Activated CD4-positive, alpha-beta T cell treated with anti-CD3 and anti-CD28 coated beads, Interleukin-2, amount 10 ng/mL, durations not matched to agents 7 days and 5 days (primary cell): ENCODE measurements at regions not wholly inside any gene's neighbourhood (a gene's known extent, or its start where the extent isn't known, plus 50 kb on each side); places are given as distances from the start of the nearest gene placed in this dataset.

ENCODE experiments used
- CTCF ChIA-PET: fragments of 350-600 bp; sonication (Branson Sonifier 250); formaldehyde crosslinking; loops from one replicate; lab custom pipeline; 2021; ENCODE audit warnings: antibody characterized with exemption; lab: Charles Lee
- POLR2A ChIA-PET: fragments of 350-600 bp; sonication (Branson Sonifier 250); formaldehyde crosslinking; loops from one replicate; lab custom pipeline; 2021; ENCODE audit warnings: antibody characterized with exemption; lab: Charles Lee
- DNase-seq: peaks from one replicate; pipeline ENCODE4 v3.0.0-alpha.2; 2020
- H3K27ac Mint-ChIP-seq: one replicate; pipeline ENCODE4 v1.8.0; 2021; ENCODE audit warnings: mild to moderate bottlenecking, moderate library complexity, mixed read lengths
- H3K27me3 Mint-ChIP-seq: one replicate; pipeline ENCODE4 v1.8.0; 2021; ENCODE audit warnings: mixed read lengths
- H3K36me3 Mint-ChIP-seq: one replicate; pipeline ENCODE4 v1.8.0; 2021; ENCODE audit warnings: low read depth, mixed read lengths
- H3K4me1 Mint-ChIP-seq: one replicate; pipeline ENCODE4 v1.8.0; 2021; ENCODE audit warnings: mixed read lengths
- H3K4me3 Mint-ChIP-seq: one replicate; pipeline ENCODE4 v1.8.0; 2021; ENCODE audit warnings: mild to moderate bottlenecking, moderate library complexity, mixed read lengths
- H3K9me3 Mint-ChIP-seq: one replicate; pipeline ENCODE4 v1.8.0; 2021; ENCODE audit warnings: mixed read lengths

DNA sequence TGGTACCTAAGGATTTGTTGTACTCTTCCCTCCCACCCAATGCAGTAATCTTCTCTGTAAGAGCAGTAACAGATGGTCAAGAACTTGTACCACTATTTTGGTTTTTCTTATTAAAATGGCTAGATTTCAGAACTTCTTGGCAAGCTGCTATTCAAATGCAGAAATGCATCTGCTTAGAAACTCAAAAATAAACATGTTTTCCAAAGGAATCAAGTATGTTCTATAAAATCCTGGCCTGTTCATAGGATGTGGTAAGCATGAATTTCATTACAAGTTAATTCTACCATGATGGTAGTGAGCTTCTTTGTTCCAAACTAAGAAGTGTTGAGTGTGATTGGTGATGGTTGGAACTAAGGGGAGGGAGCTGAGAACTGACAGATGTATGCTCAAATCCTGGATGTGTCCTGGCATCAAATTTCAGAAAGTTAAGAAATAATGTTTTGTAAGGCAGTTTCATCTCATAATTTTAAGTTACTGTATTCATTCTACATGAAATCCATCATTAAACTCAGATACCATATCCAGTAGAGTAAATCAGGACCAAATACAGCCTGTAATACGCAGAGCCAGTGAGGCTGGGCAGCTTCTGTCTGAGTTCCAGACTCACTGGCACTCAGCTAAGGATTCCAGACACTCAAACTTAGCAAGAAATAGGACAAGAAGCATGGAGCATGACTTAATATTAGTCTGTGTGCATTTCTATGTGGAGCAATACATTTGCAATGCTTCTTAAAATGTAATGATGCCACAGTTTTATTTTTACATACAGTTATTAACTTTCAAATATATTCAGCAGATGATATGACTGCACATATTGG is 119.6 kb downstream of the TES start:
- no peak for DNase-seq
- Mint-ChIP-seq H3K36me3 (no peaks in the 10 kb centered on the region), H3K4me1 (no peaks in the 10 kb centered on the region), H3K9me3 (no peaks in the 10 kb centered on the region), H3K27me3 (peaks cover 14% of the 10 kb centered on the region), H3K4me3 (no peak overlapping the region), H3K27ac (no peak overlapping the region)
- ChIA-PET POLR2A (no interaction called here), CTCF (no interaction called here)

DNA sequence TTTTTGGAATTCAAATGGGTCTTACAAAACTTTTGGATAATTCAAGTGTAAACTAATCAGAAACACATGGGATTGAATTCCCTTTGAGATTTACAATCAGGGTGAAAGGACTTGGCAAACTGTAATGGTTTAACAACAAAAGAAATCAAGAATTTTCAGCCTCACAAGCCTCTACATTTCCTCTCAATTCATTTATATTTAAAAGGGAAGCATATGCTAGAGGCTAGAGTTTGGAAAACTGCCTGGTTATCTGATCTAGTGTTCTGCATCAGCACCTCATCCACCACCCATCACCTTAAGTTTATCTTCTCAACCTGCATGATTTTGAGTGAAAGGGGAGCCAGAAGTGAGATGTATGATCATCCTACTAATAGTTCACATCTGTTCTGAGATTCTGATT is 120.7 kb downstream of the TES start:
- POLR2A ChIA-PET, result no interaction called here
- Mint-ChIP-seq H3K4me3 (no peak overlapping the region), H3K9me3 (no peaks in the 10 kb centered on the region), H3K36me3 (no peaks in the 10 kb centered on the region), H3K27ac (no peak overlapping the region), H3K4me1 (no peaks in the 10 kb centered on the region), H3K27me3 (peaks cover 11% of the 10 kb centered on the region)
- CTCF ChIA-PET, result no interaction called here
- no peak for DNase-seq

DNA sequence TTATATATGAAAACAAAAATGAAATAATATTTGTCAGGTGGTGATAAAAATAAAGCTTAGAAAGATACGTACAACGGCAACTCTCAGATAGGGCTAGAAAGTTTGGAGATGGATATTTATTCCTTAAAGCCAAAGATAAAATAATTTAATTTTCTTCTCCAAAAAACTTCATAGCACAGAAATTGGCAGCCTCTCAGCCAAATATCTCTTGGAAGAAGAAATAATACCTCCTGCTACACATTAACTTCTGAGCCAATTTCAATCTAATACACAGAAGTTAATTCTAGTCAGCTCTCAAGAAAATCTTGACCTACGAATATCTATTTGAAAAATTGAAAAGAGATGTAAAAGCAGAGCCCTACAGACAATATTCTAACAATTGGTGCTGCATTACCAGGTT is 122.4 kb downstream of the TES start:
- H3K4me1 Mint-ChIP-seq, result no peaks in the 10 kb centered on the region
- no peaks in the 10 kb centered on the region for H3K9me3 Mint-ChIP-seq
- POLR2A ChIA-PET, result no interaction called here
- peaks cover 11% of the 10 kb centered on the region for H3K27me3 Mint-ChIP-seq
- no peak overlapping the region for H3K4me3 Mint-ChIP-seq
- no peaks in the 10 kb centered on the region for H3K36me3 Mint-ChIP-seq
- H3K27ac Mint-ChIP-seq, result no peak overlapping the region
- DNase-seq, result no peak
- CTCF ChIA-PET, result interaction anchor here (0.6 kb wide), 1 partner anchor 106 kb away, joined by 3 read pairs; no protein-coding TSS in a partner anchor

DNA sequence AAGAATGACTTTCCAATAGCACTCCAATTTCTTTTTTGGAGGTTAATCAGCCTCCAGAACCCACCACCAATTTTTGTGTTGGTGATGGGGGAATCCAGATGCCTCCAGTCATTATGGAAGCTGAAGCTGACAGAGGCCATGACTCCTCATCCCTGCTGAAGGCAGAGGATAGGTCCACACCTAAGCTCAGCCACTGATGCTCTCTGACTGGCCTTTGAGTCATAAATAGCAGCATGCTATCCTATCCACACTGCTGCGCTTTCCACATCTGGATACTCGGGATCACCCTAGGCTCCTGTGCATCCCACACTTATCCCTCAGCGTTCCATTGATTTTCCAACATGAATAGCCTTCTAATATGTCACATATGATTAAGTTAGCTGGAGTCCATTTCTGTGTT is 124.2 kb downstream of the TES start:
- POLR2A ChIA-PET, result no interaction called here
- Mint-ChIP-seq H3K4me1 (no peaks in the 10 kb centered on the region), H3K4me3 (no peak overlapping the region), H3K36me3 (no peaks in the 10 kb centered on the region), H3K9me3 (no peaks in the 10 kb centered on the region), H3K27me3 (peaks cover 17% of the 10 kb centered on the region), H3K27ac (no peak overlapping the region)
- CTCF ChIA-PET, result interaction anchor here (0.5 kb wide), 1 partner anchor 412 kb away, joined by 3 read pairs; no protein-coding TSS in a partner anchor
- DNase-seq, result no peak

DNA sequence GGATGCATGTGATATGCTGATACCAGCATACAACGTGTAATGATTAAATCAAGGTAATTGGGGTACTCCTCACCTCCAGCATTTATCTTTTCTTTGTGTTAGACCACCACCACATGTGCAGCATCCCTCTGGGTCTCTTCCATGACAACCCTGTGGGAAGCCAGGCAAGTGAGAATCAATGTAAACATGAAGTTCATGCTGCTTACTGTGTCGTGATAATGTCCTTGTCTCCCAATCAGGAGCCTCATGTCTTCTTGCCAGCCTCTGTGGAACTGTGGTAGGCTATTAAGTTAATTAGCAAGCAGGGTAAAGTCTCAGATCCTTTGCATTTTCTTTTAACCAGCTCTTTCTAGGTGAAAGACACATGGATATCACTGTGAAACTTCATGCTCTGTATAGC is 126.7 kb downstream of the TES start:
- DNase-seq, result no peak
- Mint-ChIP-seq H3K4me3 (no peak overlapping the region), H3K9me3 (no peaks in the 10 kb centered on the region), H3K27ac (no peak overlapping the region), H3K36me3 (no peaks in the 10 kb centered on the region), H3K4me1 (peaks cover 3% of the 10 kb centered on the region), H3K27me3 (peaks cover 16% of the 10 kb centered on the region)
- ChIA-PET POLR2A (no interaction called here), CTCF (no interaction called here)

DNA sequence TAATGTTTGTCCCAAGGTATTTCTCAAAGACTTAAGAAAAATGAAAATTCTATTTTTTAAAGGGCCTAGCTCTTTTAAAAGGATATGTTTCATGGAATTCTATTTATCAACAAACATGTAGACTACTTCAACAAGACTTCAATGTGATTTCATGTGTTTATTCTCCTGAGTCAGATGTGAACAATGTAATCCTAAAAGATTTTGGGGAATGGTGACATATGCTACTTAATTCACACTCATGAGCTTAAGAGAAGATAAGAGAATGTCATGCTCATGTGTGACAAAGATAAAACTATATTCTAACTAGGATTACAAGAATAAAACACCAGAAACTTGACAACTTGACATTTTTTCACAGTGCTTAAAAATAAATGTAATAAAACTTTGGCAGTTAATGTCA is 127.5 kb downstream of the TES start:
- DNase-seq, result no peak
- no peak overlapping the region for H3K4me3 Mint-ChIP-seq
- H3K9me3 Mint-ChIP-seq, result no peaks in the 10 kb centered on the region
- CTCF ChIA-PET, result no interaction called here
- POLR2A ChIA-PET, result no interaction called here
- no peak overlapping the region for H3K27ac Mint-ChIP-seq
- H3K4me1 Mint-ChIP-seq, result peaks cover 3% of the 10 kb centered on the region
- H3K27me3 Mint-ChIP-seq, result peaks cover 18% of the 10 kb centered on the region
- H3K36me3 Mint-ChIP-seq, result no peaks in the 10 kb centered on the region

DNA sequence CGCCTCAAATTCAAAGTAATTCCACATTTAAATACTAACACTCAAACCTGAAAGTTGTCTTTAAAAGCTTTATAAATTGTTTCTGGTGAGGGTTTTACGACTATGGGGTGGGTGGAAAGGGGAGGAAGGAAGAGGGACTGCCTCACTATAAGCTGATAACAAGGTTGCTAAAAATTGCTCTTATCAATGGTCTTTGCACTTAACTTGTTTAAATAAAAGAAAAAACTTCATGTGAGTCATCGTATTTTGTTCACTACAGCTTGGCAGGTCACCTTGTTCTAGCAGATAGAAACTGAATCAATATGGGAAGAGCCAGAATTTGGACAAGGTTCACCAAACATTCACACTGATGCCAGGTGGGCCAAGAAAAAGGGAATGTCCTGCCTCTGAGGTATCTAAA is 129.2 kb downstream of the TES start:
- H3K4me3 Mint-ChIP-seq, result no peak overlapping the region
- H3K4me1 Mint-ChIP-seq, result peaks cover 3% of the 10 kb centered on the region
- no peaks in the 10 kb centered on the region for H3K9me3 Mint-ChIP-seq
- peaks cover 18% of the 10 kb centered on the region for H3K27me3 Mint-ChIP-seq
- CTCF ChIA-PET, result no interaction called here
- no peak for DNase-seq
- POLR2A ChIA-PET, result no interaction called here
- H3K27ac Mint-ChIP-seq, result no peak overlapping the region
- no peaks in the 10 kb centered on the region for H3K36me3 Mint-ChIP-seq

DNA sequence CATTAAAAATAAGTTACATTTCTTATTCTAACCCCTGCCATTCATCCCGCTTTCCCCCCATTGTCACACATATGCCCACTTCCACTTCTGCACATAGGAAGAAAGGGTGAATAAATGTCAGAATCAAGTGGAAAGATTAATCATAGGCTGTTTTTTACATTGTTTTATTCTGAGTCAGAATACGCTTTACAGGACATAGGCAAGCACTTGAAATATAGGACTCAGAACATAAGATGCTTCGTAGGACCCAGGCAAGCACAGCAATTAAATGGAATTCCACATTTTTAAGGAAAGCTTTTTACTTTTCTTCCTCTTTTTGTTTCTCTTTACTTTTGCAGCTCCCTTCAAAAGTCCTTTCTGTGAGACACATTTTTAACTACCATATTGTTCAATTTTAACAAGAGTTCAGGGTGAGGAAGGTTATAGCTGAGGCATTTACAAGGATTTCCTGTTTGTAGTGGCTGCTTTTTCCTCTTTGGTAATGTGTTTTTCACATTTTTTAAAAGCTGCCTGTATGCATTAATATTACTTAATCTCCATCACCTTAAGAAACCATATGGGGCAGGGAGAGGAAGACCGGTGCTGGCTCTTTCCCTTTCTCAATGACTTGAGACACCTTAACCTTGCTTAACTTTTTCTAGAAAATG is 130.0 kb downstream of the TES start:
- no peak for DNase-seq
- Mint-ChIP-seq H3K4me1 (peaks cover 3% of the 10 kb centered on the region), H3K27ac (no peak overlapping the region), H3K27me3 (peaks cover 20% of the 10 kb centered on the region), H3K36me3 (no peaks in the 10 kb centered on the region), H3K9me3 (no peaks in the 10 kb centered on the region), H3K4me3 (no peak overlapping the region)
- ChIA-PET CTCF (no interaction called here), POLR2A (no interaction called here)

DNA sequence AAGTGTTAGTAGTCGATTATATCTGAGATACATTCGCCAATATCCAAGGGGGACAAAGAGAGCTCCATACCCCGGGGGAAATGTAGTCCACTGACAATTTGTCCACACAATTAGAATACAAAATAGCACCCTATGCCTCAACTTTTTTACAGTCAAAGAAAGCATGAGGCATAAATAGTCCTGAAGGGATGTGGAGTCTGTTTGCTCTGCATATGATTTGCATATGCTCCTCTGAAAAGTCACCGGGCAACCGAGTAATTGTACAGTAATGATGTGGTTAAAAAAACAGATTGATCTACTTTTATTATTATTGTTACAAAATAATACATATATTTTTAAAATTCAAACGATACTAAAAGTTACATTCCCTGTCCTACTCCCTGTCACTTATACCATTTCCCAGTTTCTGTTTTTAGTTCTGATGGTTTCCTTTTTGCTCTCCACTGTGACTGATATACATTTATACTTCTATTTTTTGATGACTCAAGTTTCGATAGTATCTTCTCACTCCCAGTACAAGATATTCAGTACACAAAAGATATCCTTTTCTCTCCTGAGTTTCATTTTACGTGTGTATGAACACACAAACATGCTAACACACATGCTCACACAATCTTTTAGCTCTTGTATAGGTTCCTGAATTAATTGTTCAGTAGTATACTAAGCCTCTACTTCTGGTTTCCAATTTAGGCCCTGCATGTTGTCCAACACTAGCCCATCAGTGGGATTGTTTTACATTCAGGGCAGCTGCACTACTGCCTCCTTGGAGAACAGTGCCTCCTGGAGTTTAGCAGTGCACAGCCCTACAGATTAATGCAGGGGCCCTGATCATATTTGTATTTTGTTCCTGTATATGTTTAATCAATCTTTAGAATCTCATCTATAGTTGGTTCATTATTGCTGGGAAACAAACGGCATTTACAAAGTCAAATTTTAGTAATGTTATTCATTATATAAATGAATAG is 130.9 kb downstream of the TES start:
- H3K9me3 Mint-ChIP-seq, result no peaks in the 10 kb centered on the region
- H3K4me3 Mint-ChIP-seq, result no peak overlapping the region
- peaks cover 20% of the 10 kb centered on the region for H3K27me3 Mint-ChIP-seq
- no peak overlapping the region for H3K27ac Mint-ChIP-seq
- DNase-seq, result no peak
- H3K4me1 Mint-ChIP-seq, result peaks cover 3% of the 10 kb centered on the region
- POLR2A ChIA-PET, result no interaction called here
- H3K36me3 Mint-ChIP-seq, result no peaks in the 10 kb centered on the region
- CTCF ChIA-PET, result no interaction called here

DNA sequence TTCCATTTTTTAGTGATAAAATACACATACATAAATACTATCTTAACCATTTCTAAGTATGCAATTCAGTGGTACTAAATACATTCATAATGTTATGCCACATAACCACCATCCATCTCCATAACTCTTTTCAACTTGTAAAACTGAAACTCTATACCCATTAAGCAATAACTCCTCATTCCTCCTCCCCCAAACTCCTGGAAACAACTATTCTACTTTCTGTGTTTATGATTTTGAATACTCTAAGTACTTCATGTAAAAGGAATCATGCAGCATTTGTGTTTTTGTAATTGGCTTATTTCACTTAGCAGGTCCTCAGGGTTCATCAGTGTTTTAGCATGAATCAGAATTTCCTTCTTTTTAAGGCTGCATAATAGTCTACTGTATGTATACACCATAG is 131.8 kb downstream of the TES start:
- H3K9me3 Mint-ChIP-seq, result no peaks in the 10 kb centered on the region
- no peak for DNase-seq
- H3K36me3 Mint-ChIP-seq, result no peaks in the 10 kb centered on the region
- peaks cover 23% of the 10 kb centered on the region for H3K27me3 Mint-ChIP-seq
- ChIA-PET CTCF (no interaction called here), POLR2A (no interaction called here)
- no peak overlapping the region for H3K27ac Mint-ChIP-seq
- H3K4me3 Mint-ChIP-seq, result no peak overlapping the region
- H3K4me1 Mint-ChIP-seq, result peaks cover 3% of the 10 kb centered on the region

DNA sequence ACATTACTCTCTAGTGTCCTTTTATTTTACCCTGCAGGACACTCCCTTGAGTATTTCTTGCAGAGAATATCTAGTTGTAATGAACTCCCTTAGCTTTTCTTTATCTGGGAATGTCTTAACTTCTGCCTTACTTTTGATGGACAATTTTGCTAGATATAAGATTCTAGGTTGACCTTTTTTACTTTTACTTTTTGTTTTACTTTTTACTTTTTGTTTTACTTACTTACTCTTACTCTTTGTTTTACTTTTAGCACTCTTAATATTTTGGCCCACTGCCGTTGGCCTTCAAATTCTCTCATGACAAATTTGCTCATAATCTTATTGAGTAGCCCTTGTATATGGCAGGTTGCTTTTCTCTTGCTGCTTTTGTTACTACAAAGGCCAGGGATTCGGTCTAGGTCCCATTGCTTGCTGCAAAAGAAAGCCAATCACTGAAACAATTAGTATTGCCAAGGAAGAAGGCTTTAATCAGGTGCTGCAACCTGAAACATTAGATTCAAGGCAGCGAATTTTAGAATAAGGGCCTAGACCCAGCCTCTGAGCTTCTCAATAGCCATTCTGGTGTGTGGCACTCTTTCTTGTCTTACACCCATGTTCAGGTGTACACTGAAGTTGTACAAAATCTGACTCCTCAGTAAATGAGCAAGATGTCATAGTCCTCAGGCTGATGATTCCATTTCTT is 137.0 kb downstream of the TES start:
- H3K27ac Mint-ChIP-seq, result no peak overlapping the region
- no peaks in the 10 kb centered on the region for H3K9me3 Mint-ChIP-seq
- no peaks in the 10 kb centered on the region for H3K36me3 Mint-ChIP-seq
- H3K27me3 Mint-ChIP-seq, result peaks cover 12% of the 10 kb centered on the region
- ChIA-PET CTCF (no interaction called here), POLR2A (no interaction called here)
- no peak overlapping the region for H3K4me3 Mint-ChIP-seq
- H3K4me1 Mint-ChIP-seq, result no peaks in the 10 kb centered on the region
- no peak for DNase-seq

DNA sequence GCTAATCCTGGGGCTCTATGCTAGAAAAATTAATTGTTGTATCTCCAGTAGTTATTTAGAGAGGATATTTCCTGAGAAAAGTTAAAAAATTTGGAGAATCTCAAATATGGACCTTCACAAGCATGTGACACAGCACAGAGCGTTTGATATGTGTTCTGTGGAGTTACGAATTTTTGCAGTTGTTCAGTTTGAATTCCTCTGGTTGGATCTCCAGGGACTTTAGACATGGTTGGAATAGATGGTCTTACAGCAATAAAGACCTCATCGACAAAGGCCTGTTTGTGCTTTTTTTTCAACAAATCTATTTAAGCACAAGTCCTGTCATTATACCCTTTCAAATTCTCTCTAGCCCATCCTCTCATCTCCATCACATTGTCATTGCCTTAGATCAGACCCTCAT is 138.0 kb downstream of the TES start:
- ChIA-PET POLR2A (no interaction called here), CTCF (no interaction called here)
- H3K27me3 Mint-ChIP-seq, result peaks cover 11% of the 10 kb centered on the region
- no peaks in the 10 kb centered on the region for H3K9me3 Mint-ChIP-seq
- H3K27ac Mint-ChIP-seq, result no peak overlapping the region
- H3K4me1 Mint-ChIP-seq, result no peaks in the 10 kb centered on the region
- no peak for DNase-seq
- no peaks in the 10 kb centered on the region for H3K36me3 Mint-ChIP-seq
- H3K4me3 Mint-ChIP-seq, result no peak overlapping the region
